IPS-18a (cell line): ENCODE measurements at regions not wholly inside any gene's neighbourhood (a gene's known extent, or its start where the extent isn't known, plus 50 kb on each side); places are given as distances from the start of the nearest gene placed in this dataset.
"Not testable (repeated sequence)": the region's sequence is repeated elsewhere in the genome, so short reads cannot be mapped to it uniquely, and the experiment has no call there.

Experiments used
- H3K27ac ChIP-seq: one replicate; pipeline ENCODE4 v1.5.1; 2013; ENCODE audit warnings: low read length
- H3K27me3 ChIP-seq: one replicate; pipeline ENCODE4 v1.6.1; 2013; ENCODE audit warnings: mild to moderate bottlenecking, low read length; ENCODE audit not compliant: control insufficient read depth, insufficient read depth
- H3K36me3 ChIP-seq: one replicate; pipeline ENCODE4 v1.6.1; 2013; ENCODE audit warnings: low read depth, low read length; ENCODE audit not compliant: control insufficient read depth
- H3K4me1 ChIP-seq: one replicate; pipeline ENCODE4 v1.6.1; 2013; ENCODE audit warnings: low read depth, low read length; ENCODE audit not compliant: control insufficient read depth
- H3K4me3 ChIP-seq: one replicate; pipeline ENCODE4 v1.5.1; 2013; ENCODE audit warnings: low read length
- H3K9ac ChIP-seq: one replicate; pipeline ENCODE4 v1.6.1; 2013; ENCODE audit warnings: mild to moderate bottlenecking, low read length, moderate library complexity
- H3K9me3 ChIP-seq: one replicate; pipeline ENCODE4 v1.6.1; 2013; ENCODE audit warnings: low read depth, low read length; ENCODE audit not compliant: control insufficient read depth

- Histone ChIP-seq H3K27ac (no peak overlapping the region), H3K4me1 (peaks cover 9% of the 10 kb centered on the region), H3K27me3 (no peaks in the 10 kb centered on the region), H3K4me3 (no peak overlapping the region), H3K36me3 (no peaks in the 10 kb centered on the region), H3K9me3 (no peaks in the 10 kb centered on the region), H3K9ac (no peak overlapping the region)
Observed at GRCh38 chr21:27799861-27800260, 833.0 kb upstream of the ADAMTS5 start.

DNA sequence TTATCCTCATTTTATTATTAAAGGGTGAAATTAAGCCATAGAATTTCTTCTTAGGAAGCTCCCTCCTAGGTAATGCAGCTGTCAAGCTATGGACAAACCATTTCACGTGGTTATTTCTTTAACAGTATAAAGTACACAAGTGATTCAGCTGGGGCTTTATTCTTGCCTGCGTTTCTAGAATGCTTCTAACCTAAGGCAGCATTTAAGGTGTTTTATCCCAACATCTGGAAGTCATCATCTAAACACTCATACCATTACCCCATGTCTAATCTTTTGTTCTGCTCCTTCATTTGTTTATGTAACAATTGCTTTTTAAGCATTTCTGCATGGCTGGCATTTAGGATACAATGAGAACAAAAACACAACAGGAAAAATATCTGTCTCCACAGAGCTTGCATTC lies 829.2 kb upstream of the ADAMTS5 start:
- no peak overlapping the region for H3K4me3 ChIP-seq
- H3K27me3 ChIP-seq: no peaks in the 10 kb centered on the region
- H3K27ac ChIP-seq: no peak overlapping the region
- H3K36me3 ChIP-seq: no peaks in the 10 kb centered on the region
- peaks cover 9% of the 10 kb centered on the region for H3K4me1 ChIP-seq
- H3K9me3 ChIP-seq: no peaks in the 10 kb centered on the region
- no peak overlapping the region for H3K9ac ChIP-seq

DNA sequence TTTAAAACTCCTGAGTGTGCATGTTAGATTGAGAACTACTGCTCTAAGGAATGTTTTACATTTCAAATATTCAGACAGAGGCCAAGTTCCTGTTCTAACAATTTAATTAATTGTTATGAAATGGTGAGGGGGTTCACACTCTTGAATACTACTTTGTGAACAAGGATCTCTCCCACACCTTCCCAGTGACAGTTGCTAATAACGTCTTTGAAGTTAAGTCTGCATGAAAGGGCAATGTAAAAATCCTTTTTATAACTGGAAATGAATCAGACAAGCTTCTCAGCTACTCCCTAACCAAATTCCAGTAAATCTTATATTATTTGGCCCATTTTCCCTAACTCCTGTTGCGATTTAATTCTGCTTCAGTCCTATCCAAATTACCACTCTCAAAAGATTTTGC lies 828.5 kb upstream of the ADAMTS5 start:
- H3K9me3 ChIP-seq: no peaks in the 10 kb centered on the region
- no peaks in the 10 kb centered on the region for H3K27me3 ChIP-seq
- H3K36me3 ChIP-seq: no peaks in the 10 kb centered on the region
- peaks cover 9% of the 10 kb centered on the region for H3K4me1 ChIP-seq
- no peak overlapping the region for H3K9ac ChIP-seq
- no peak overlapping the region for H3K4me3 ChIP-seq
- H3K27ac ChIP-seq: no peak overlapping the region

GRCh38 chr21:27793901-27794300 lies 827.0 kb upstream of the ADAMTS5 start:
- H3K27me3 ChIP-seq: no peaks in the 10 kb centered on the region
- no peaks in the 10 kb centered on the region for H3K36me3 ChIP-seq
- H3K4me1 ChIP-seq: peaks cover 9% of the 10 kb centered on the region
- no peaks in the 10 kb centered on the region for H3K9me3 ChIP-seq
- H3K27ac ChIP-seq: no peak overlapping the region
- H3K4me3 ChIP-seq: no peak overlapping the region
- H3K9ac ChIP-seq: no peak overlapping the region

GRCh38 chr21:27787046-27787445 lies 820.2 kb upstream of the ADAMTS5 start:
- no peak overlapping the region for H3K4me3 ChIP-seq
- no peaks in the 10 kb centered on the region for H3K27me3 ChIP-seq
- H3K4me1 ChIP-seq: no peaks in the 10 kb centered on the region
- no peaks in the 10 kb centered on the region for H3K9me3 ChIP-seq
- no peak overlapping the region for H3K9ac ChIP-seq
- no peaks in the 10 kb centered on the region for H3K36me3 ChIP-seq
- H3K27ac ChIP-seq: no peak overlapping the region

DNA sequence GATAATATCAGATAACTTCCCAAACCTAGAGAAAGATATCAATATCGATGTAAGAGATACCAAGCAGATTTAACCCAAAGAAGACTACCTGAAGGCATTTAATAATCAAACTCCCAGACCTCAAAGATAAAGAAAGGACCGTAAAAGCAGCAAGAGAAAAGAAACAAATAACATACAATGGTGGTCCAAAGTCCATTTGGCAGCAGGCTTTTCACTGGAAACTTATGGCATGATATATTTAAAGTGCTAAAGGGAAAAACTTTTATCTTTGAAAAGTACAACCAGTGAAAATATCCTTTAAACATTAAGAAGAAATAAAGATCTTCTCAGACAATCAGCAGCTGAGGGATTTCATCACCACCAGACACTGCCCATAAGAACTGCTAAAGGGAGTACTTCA lies 812.7 kb upstream of the ADAMTS5 start:
- no peaks in the 10 kb centered on the region for H3K9me3 ChIP-seq
- no peaks in the 10 kb centered on the region for H3K36me3 ChIP-seq
- H3K27ac ChIP-seq: no peak overlapping the region
- no peak overlapping the region for H3K4me3 ChIP-seq
- no peaks in the 10 kb centered on the region for H3K27me3 ChIP-seq
- no peak overlapping the region for H3K9ac ChIP-seq
- H3K4me1 ChIP-seq: no peaks in the 10 kb centered on the region

GRCh38 chr21:27776925-27777553 lies 810.2 kb upstream of the ADAMTS5 start:
- Histone ChIP-seq H3K4me3 (no peak overlapping the region), H3K9me3 (no peaks in the 10 kb centered on the region), H3K9ac (no peak overlapping the region), H3K36me3 (no peaks in the 10 kb centered on the region), H3K27me3 (no peaks in the 10 kb centered on the region), H3K4me1 (no peaks in the 10 kb centered on the region), H3K27ac (no peak overlapping the region)

DNA sequence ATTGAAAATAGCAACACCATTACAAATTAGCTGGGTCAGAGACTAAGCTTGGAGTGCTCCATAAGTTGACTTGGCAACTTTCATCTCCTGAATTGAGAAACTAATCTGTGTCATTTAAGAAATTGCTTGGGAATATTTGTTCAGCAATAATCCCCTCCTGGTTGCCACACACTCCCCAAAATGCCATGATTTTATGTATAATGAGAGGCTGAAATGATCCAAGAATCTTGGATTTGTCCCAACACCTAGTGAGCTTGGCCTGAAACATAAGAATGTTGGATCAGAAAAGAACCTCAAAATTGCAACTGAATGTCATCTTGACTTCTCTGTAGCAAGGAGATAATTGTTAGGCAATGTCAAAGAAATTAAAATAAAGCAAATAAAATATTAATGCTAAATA lies 805.9 kb upstream of the ADAMTS5 start:
- Histone ChIP-seq H3K27ac (no peak overlapping the region), H3K36me3 (no peaks in the 10 kb centered on the region), H3K4me3 (no peak overlapping the region), H3K9ac (no peak overlapping the region), H3K9me3 (no peaks in the 10 kb centered on the region), H3K4me1 (no peaks in the 10 kb centered on the region), H3K27me3 (no peaks in the 10 kb centered on the region)

GRCh38 chr21:27771938-27772483 lies 805.1 kb upstream of the ADAMTS5 start:
- Histone ChIP-seq H3K36me3 (no peaks in the 10 kb centered on the region), H3K27ac (no peak overlapping the region), H3K4me3 (no peak overlapping the region), H3K4me1 (no peaks in the 10 kb centered on the region), H3K9ac (no peak overlapping the region), H3K9me3 (no peaks in the 10 kb centered on the region), H3K27me3 (no peaks in the 10 kb centered on the region)

GRCh38 chr21:27769763-27770162 lies 802.9 kb upstream of the ADAMTS5 start:
- no peaks in the 10 kb centered on the region for H3K27me3 ChIP-seq
- H3K9me3 ChIP-seq: no peaks in the 10 kb centered on the region
- H3K9ac ChIP-seq: no peak overlapping the region
- no peaks in the 10 kb centered on the region for H3K4me1 ChIP-seq
- H3K4me3 ChIP-seq: no peak overlapping the region
- H3K36me3 ChIP-seq: no peaks in the 10 kb centered on the region
- H3K27ac ChIP-seq: no peak overlapping the region

DNA sequence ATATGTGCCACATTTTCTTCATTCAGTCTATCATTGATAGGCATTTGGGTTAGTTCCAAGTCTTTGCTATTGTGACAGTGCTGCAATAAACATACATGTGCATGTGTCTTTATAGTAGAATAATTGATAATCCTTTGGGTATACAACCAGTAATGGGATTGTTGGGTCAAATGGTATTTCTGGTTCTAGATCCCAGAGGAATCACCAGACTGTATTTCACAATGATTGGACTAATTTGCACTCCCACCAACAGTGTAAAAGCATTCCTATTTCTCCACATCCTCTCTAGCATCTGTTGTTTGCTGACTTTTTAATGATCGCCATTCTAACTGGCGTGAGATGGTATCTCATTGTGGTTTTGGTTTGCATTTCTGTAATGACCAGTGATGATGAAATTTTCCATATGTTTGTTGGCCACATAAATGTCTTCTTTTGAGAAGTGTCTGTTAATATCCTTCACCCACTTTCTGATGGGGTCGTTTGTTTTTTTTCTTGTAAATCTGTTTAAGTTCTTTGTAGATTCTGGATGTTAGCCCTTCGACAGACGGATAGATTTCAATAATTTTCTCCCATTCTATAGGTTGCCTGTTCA lies 801.3 kb upstream of the ADAMTS5 start:
- not testable (repeated sequence) for H3K4me3 ChIP-seq, H3K9me3 ChIP-seq, H3K27me3 ChIP-seq, H3K4me1 ChIP-seq, H3K9ac ChIP-seq, H3K36me3 ChIP-seq, H3K27ac ChIP-seq

DNA sequence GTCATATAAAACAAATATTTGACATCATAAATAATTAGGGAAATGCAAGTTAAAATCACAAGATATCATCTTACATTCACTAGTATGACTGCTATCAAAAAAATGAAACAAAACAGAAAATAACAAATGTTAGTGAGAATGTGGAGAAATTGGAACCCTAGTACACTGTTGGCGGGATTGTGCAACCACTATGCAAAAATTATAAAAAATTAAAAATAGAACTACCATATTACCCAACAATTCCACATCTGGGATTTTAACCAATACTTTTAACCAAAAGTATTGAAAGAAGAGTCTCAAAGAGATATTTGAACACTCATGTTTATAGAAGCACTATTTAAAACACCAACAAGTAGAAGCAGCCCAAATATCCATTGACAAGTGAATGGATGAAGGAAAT lies 797.2 kb upstream of the ADAMTS5 start:
- no peaks in the 10 kb centered on the region for H3K27me3 ChIP-seq
- no peaks in the 10 kb centered on the region for H3K9me3 ChIP-seq
- H3K4me3 ChIP-seq: no peak overlapping the region

More for the DNA sequence above, 797.2 kb upstream of the ADAMTS5 start:
- Histone ChIP-seq H3K27ac (no peak overlapping the region), H3K4me1 (peaks cover 12% of the 10 kb centered on the region), H3K36me3 (no peaks in the 10 kb centered on the region), H3K9ac (no peak overlapping the region)
